Upper lobe of left lung (tissue), 6 donors: ENCODE measurements at regions not wholly inside any gene's neighbourhood (a gene's known extent, or its start where the extent isn't known, plus 50 kb on each side); places are given as distances from the start of the nearest gene placed in this dataset.

Experiments used
- ATAC-seq, 2 donors: fragments of 200-7000 bp; cut with Tn5 transposase; one replicate each; pipeline ENCODE4 v1.9.1; 2022; ENCODE audit warnings: mild to moderate bottlenecking in 2 of 2, moderate library complexity in 2 of 2; ENCODE audit not compliant: low FRiP score in 2 of 2
- DNase-seq, 2 donors: peaks; one replicate each; pipeline ENCODE4 v3.0.0-alpha.2; 2019 to 2020
- H3K27ac ChIP-seq, 4 donors: fragments of 200-600 bp; sonication (generic); one replicate each; pipeline ENCODE4 v1.5.1; 2016 to 2019
- H3K27me3 ChIP-seq, 4 donors: fragments of 200-600 bp; sonication (generic); one replicate each; pipeline ENCODE4 v1.5.1; 2017 to 2019
- H3K36me3 ChIP-seq, 4 donors: fragments of 200-600 bp; sonication (generic); one replicate each; pipeline ENCODE4 v1.5.1; 2016 to 2019
- H3K4me1 ChIP-seq, 4 donors: fragments of 200-600 bp; sonication (generic); one replicate each; pipeline ENCODE4 v1.5.1; 2018 to 2019
- H3K4me3 ChIP-seq, 4 donors: fragments of 200-600 bp; sonication (generic); one replicate each; pipeline ENCODE4 v1.5.1; 2017 to 2019; ENCODE audit warnings: mild to moderate bottlenecking in 2 of 4, moderate library complexity in 1 of 4
- H3K9me3 ChIP-seq, 4 donors: fragments of 200-600 bp; sonication (generic); one replicate each; pipeline ENCODE4 v1.5.1; 2018 to 2019
- EP300 ChIP-seq, 4 donors: sonication (generic); formaldehyde crosslinking; IDR thresholded peaks; one replicate each; pipeline ENCODE4 v1.5.1; 2017; ENCODE audit warnings: antibody characterized with exemption in 4 of 4, control low read depth in 2 of 4
- POLR2A ChIP-seq, 4 donors: fragments of 450-650 bp; IDR thresholded peaks; one replicate each; pipeline ENCODE4 v1.5.1; 2016 to 2017; ENCODE audit warnings: antibody characterized with exemption in 4 of 4, mild to moderate bottlenecking in 2 of 4
- POLR2AphosphoS5 ChIP-seq, 2 donors: sonication (generic); formaldehyde crosslinking; IDR thresholded peaks; one replicate each; pipeline ENCODE4 v1.5.1; 2017; ENCODE audit warnings: antibody characterized with exemption in 2 of 2
- WGBS, 2 donors: methylation state at CpG; one replicate each; pipeline ENCODE4 v1.1.5; 2017 to 2018; 5-methylcytosine and 5-hydroxymethylcytosine counted together
- TF ChIP-seq, protein P1 (sequence below), 6 experiments: fragments of 450-650 bp in 4 of 6; fragments of 200-600 bp in 2 of 6; sonication (generic) in 2 of 6; IDR thresholded peaks; one replicate each; pipeline ENCODE4 v1.5.1; 2016 to 2019; ENCODE audit warnings: antibody characterized with exemption in 6 of 6
- donor health status: DM: no; HTN: no; CAD: no; lungs with moderate emphysema.
- donor health status: DM: no; HTN: yes; CAD: no; lungs with severe emphysema.

DNA sequence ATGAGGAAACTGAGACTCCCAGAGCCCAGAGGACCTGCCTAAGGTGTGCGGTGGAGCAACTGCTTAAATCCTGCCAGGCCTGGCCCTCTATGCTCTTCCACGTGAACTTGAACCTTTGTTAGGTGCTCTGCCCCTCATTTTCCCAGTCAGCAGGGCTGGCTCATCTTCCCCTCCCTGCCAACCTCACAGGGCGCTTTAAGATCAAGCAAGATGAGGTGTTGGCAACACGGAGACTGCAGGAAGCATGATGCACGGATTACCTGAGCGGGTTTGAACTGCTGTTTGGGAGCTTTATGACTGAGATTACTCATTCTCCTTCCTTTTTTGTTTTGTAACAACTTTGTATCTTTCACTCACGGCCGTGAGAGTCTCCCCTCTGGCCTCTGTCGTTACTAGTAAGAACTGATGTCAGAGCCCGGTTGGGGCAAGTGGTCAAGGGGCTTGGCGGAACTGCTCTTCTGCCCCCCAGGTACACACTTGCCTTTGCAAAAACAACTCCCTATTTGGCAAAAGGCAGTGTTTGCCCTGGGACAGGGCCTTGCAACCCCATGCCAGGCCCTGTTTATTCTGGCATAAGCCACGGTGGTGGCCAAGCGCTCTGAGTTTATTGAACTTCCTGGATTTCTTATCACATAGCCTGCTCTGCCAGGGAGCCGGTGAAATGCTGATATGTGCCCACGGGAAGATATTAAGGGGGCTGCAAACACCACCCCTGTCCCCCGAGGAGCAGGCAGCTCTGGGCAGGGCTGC lies 127.8 kb downstream of the INHBB start:
- TF ChIP-seq EP300 (IDR thresholded peaks at IDR 0.05): no peak
- no peak for TF ChIP-seq POLR2A (IDR thresholded peaks at IDR 0.05)
- TF ChIP-seq, protein P1, sequence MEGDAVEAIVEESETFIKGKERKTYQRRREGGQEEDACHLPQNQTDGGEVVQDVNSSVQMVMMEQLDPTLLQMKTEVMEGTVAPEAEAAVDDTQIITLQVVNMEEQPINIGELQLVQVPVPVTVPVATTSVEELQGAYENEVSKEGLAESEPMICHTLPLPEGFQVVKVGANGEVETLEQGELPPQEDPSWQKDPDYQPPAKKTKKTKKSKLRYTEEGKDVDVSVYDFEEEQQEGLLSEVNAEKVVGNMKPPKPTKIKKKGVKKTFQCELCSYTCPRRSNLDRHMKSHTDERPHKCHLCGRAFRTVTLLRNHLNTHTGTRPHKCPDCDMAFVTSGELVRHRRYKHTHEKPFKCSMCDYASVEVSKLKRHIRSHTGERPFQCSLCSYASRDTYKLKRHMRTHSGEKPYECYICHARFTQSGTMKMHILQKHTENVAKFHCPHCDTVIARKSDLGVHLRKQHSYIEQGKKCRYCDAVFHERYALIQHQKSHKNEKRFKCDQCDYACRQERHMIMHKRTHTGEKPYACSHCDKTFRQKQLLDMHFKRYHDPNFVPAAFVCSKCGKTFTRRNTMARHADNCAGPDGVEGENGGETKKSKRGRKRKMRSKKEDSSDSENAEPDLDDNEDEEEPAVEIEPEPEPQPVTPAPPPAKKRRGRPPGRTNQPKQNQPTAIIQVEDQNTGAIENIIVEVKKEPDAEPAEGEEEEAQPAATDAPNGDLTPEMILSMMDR (IDR thresholded peaks at IDR 0.05): no peak
- TF ChIP-seq POLR2AphosphoS5 (IDR thresholded peaks at IDR 0.05): no peak
- ATAC-seq: no peak

DNA sequence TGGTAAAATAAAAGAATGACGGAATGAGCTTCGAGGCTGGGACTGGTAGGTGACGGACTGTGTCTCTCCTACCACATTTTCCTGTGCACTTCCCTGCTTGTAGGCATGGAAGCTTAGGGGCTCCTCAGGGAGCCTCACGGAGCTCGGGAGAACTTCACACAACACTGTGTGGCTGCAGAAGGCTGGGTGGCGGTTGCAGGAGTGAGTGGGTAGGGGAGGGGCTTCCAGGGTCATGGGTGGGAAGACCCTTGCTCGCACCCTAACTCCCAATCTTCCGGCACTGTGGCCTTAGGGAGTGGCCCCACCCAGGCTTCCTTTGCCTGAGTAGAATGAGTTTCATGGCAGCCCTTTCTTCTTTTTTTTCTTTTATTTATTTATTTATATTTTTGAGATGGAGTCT lies 128.6 kb downstream of the INHBB start:
- no peaks in the 10 kb centered on the region for H3K36me3 ChIP-seq
- DNase-seq (no peak), ATAC-seq (no peak)
- peak overlapping the region in 2 of 4 donors; percentile 42 to 89 for H3K27ac ChIP-seq
- TF ChIP-seq, protein P1 (IDR thresholded peaks at IDR 0.05): no peak
- TF ChIP-seq POLR2A (IDR thresholded peaks at IDR 0.05) (no peak), EP300 (IDR thresholded peaks at IDR 0.05) (no peak), POLR2AphosphoS5 (IDR thresholded peaks at IDR 0.05) (no peak)
- peaks cover 14 to 47% (median 26%) of the 10 kb centered on the region in 4 donors for H3K4me1 ChIP-seq
- no peaks in the 10 kb centered on the region for H3K27me3 ChIP-seq
- 90 to 95% methylated on average over 8 of the region's 8 CpGs for whole genome bisulfite sequencing, 2 donors
- H3K9me3 ChIP-seq: peaks cover 0 to 6% (median 0%) of the 10 kb centered on the region in 4 donors
- H3K4me3 ChIP-seq: no peak overlapping the region

More for the DNA sequence above, 127.8 kb downstream of the INHBB start:
- peak in 1 of 2 donors; percentile 69 for DNase-seq
- Histone ChIP-seq H3K27me3 (no peaks in the 10 kb centered on the region), H3K27ac (peak overlapping the region; percentile 37 to 89 (median 50)), H3K36me3 (no peaks in the 10 kb centered on the region), H3K4me3 (no peak overlapping the region), H3K4me1 (peaks cover 21 to 49% (median 30%) of the 10 kb centered on the region in 4 donors), H3K9me3 (peaks cover 0 to 6% (median 0%) of the 10 kb centered on the region in 4 donors)
- WGBS, 2 donors: 59 to 65% methylated on average over 11 to 16 of the region's 16 CpGs

DNA sequence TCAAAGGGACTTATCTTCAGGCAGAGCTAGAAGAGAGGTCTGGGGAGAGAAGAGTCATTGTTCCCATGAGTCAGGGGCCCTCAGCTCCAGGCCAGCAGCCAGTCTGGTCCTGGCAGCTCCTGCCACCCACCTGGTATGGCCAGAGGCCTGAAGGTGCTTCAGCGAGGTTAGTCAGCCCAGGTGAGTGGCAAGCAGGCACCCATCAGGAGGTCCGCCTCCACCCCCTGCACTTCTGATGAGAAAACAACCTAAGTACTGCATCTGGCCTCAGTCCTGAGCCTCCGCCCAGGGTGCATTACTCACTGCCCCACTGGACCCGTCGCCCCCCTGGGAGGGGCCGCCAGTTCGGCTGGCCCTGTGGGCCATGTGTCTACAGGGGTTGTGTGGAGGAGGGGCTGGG lies 130.2 kb downstream of the INHBB start:
- 54 to 100% methylated on average over 4 to 7 of the region's 7 CpGs for WGBS, 2 donors
- Histone ChIP-seq H3K9me3 (peaks cover 0 to 6% (median 0%) of the 10 kb centered on the region in 4 donors), H3K4me1 (peaks cover 2 to 31% (median 12%) of the 10 kb centered on the region in 4 donors), H3K27me3 (no peaks in the 10 kb centered on the region), H3K36me3 (no peaks in the 10 kb centered on the region), H3K4me3 (no peak overlapping the region), H3K27ac (peak overlapping the region in 2 of 4 donors; percentile 31 to 68)
- ATAC-seq (peak; percentile 43 to 80), DNase-seq (peak in 1 of 2 donors; percentile 94)
- TF ChIP-seq, protein P1 (IDR thresholded peaks at IDR 0.05): no peak
- peak in 1 of 4 donors; percentile 62 for TF ChIP-seq EP300 (IDR thresholded peaks at IDR 0.05)
- TF ChIP-seq POLR2AphosphoS5 (IDR thresholded peaks at IDR 0.05): peak in 1 of 2 donors; percentile 54
- no peak for TF ChIP-seq POLR2A (IDR thresholded peaks at IDR 0.05)

DNA sequence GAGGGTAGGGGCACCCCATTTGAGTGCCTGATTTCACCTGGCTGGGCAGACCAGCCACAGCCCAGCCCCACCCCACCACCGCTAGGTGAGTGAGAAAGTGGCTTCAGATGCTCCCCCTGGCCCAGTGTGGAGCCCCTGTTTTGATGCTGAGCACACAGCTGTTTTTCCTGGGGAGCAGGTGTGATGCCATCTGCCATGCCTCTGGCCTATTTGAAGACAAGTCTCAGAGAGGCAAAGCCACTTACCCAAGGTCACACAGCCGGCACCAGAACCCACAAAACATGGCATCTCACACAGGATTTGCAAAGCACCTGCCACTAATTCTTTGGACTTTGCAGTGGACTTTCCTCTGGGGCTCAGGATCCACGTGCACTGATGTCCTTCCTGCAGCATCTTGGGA lies 131.3 kb downstream of the INHBB start:
- peaks cover 0 to 2% (median 0%) of the 10 kb centered on the region in 4 donors for H3K9me3 ChIP-seq
- 85 to 90% methylated on average over 2 to 3 of the region's 3 CpGs for WGBS, 2 donors
- ATAC-seq (no peak), DNase-seq (peak in 1 of 2 donors; percentile 10)
- no peak overlapping the region for H3K4me3 ChIP-seq
- TF ChIP-seq POLR2A (IDR thresholded peaks at IDR 0.05) (no peak), POLR2AphosphoS5 (IDR thresholded peaks at IDR 0.05) (no peak), EP300 (IDR thresholded peaks at IDR 0.05) (no peak)
- TF ChIP-seq, protein P1 (IDR thresholded peaks at IDR 0.05): no peak
- no peaks in the 10 kb centered on the region for H3K27me3 ChIP-seq
- no peaks in the 10 kb centered on the region for H3K36me3 ChIP-seq
- no peak overlapping the region for H3K27ac ChIP-seq
- peaks cover 0 to 28% (median 10%) of the 10 kb centered on the region in 4 donors for H3K4me1 ChIP-seq
